ENCODE measurements at regions not wholly inside any gene's neighbourhood (a gene's known extent, or its start where the extent isn't known, plus 50 kb on each side); places are given as distances from the start of the nearest gene placed in this dataset.

DNA sequence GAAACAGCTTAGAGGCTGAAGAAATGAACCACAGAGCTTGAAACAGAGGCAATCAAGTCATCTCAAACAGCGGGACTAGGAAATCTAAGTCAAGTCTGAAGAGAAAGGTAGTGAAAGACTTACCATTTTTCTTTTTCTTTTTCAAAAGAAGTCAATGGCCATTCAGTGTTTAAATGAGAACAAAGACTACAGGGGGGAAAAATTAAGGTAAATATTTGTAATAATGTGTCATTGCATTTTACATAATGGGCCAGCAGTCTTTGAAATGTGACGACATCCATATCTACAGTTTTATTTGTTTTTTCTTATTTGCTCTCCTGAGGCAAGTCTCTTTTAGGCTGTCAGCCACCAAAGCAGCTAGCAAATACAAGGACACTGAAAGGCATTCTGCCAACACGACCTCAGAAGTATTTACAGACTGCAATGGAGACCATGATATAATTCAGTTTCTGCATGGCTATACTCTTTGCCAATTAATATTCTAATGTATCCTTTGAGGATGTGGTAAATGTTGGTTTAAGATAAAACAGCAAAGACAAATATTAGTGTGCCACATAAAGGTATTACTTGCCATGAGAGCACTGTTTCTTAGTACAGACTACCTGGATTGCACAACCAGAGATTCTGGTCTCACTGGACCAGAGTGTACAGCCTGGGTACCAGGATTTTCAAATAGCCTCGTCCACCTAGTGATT lies 307.0 kb upstream of the THBS1 start:
- 48 to 67% methylated on average over 4 of the region's 4 CpGs for WGBS, 2 donors
- peak; percentile 76 for ATAC-seq (ENCODE audit: insufficient read depth, low FRiP score)
- Histone ChIP-seq H3K9ac (ENCODE audit: insufficient read depth in 1 of 2, low read length in 2 of 2) (no peak overlapping the region), H3K4me1 (ENCODE audit: control insufficient read depth in 5 of 5, insufficient read depth in 5 of 5, low read length in 5 of 5) (peaks cover 0 to 18% (median 7%) of the 10 kb centered on the region in 5 donors), H3K9me3 (ENCODE audit: control insufficient read depth in 4 of 4, insufficient read depth in 3 of 4, low read length in 3 of 4) (no peaks in the 10 kb centered on the region), H3K27me3 (ENCODE audit: control insufficient read depth in 3 of 3, insufficient read depth in 3 of 3, low read length in 2 of 3) (no peaks in the 10 kb centered on the region), H3K36me3 (ENCODE audit: control insufficient read depth in 4 of 4, insufficient read depth in 4 of 4, low read length in 4 of 4) (no peaks in the 10 kb centered on the region), H3K27ac (ENCODE audit: low read depth in 1 of 2, low read length in 1 of 2) (no peak overlapping the region), H3K4me3 (no peak overlapping the region)
- TF ChIP-seq, protein P1, sequence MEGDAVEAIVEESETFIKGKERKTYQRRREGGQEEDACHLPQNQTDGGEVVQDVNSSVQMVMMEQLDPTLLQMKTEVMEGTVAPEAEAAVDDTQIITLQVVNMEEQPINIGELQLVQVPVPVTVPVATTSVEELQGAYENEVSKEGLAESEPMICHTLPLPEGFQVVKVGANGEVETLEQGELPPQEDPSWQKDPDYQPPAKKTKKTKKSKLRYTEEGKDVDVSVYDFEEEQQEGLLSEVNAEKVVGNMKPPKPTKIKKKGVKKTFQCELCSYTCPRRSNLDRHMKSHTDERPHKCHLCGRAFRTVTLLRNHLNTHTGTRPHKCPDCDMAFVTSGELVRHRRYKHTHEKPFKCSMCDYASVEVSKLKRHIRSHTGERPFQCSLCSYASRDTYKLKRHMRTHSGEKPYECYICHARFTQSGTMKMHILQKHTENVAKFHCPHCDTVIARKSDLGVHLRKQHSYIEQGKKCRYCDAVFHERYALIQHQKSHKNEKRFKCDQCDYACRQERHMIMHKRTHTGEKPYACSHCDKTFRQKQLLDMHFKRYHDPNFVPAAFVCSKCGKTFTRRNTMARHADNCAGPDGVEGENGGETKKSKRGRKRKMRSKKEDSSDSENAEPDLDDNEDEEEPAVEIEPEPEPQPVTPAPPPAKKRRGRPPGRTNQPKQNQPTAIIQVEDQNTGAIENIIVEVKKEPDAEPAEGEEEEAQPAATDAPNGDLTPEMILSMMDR (IDR thresholded peaks at IDR 0.05; ENCODE audit: control extremely low read depth, extremely low read depth) = no peak
- DNase-seq = peak; percentile 75 to 95 (median 90)

DNA sequence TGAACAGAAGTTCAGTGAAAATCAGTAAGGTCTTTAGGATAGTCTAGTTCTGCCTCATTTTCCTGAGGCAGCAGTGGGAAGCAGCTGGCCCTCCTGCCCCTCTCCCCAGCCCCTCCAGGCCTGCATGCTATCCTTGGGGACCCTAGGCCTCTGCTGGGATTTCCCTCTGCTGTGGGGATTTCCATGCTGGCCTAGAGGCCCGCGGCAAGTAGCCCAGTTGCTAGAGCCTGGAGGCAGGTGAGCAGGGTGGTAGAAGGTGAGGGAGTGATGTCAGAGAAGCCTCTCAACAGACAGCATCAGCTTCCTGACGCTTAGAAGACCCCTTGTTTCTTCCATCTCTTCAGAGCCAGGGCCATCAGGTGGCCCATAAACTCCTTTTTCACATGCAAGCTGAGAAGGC lies 305.8 kb upstream of the THBS1 start:
- H3K27ac ChIP-seq (ENCODE audit: low read depth in 1 of 2, low read length in 1 of 2) = no peak overlapping the region
- H3K4me1 ChIP-seq (ENCODE audit: control insufficient read depth in 5 of 5, insufficient read depth in 5 of 5, low read length in 5 of 5) = peaks cover 0 to 16% (median 7%) of the 10 kb centered on the region in 5 donors
- TF ChIP-seq, protein P1 (IDR thresholded peaks at IDR 0.05; ENCODE audit: control extremely low read depth, extremely low read depth) = no peak
- H3K4me3 ChIP-seq = no peak overlapping the region
- no peak for ATAC-seq (ENCODE audit: insufficient read depth, low FRiP score)
- no peaks in the 10 kb centered on the region for H3K27me3 ChIP-seq (ENCODE audit: control insufficient read depth in 3 of 3, insufficient read depth in 3 of 3, low read length in 2 of 3)
- no peaks in the 10 kb centered on the region for H3K9me3 ChIP-seq (ENCODE audit: control insufficient read depth in 4 of 4, insufficient read depth in 3 of 4, low read length in 3 of 4)
- no peak for DNase-seq
- 71 to 93% methylated on average over 3 of the region's 3 CpGs for WGBS, 2 donors
- H3K9ac ChIP-seq (ENCODE audit: insufficient read depth in 1 of 2, low read length in 2 of 2) = no peak overlapping the region
- no peaks in the 10 kb centered on the region for H3K36me3 ChIP-seq (ENCODE audit: control insufficient read depth in 4 of 4, insufficient read depth in 4 of 4, low read length in 4 of 4)

- no peaks in the 10 kb centered on the region for H3K27me3 ChIP-seq (ENCODE audit: control insufficient read depth in 3 of 3, insufficient read depth in 3 of 3, low read length in 2 of 3)
- H3K4me3 ChIP-seq = no peak overlapping the region
- H3K36me3 ChIP-seq (ENCODE audit: control insufficient read depth in 4 of 4, insufficient read depth in 4 of 4, low read length in 4 of 4) = no peaks in the 10 kb centered on the region
- no peaks in the 10 kb centered on the region for H3K9me3 ChIP-seq (ENCODE audit: control insufficient read depth in 4 of 4, insufficient read depth in 3 of 4, low read length in 3 of 4)
- TF ChIP-seq, protein P1 (IDR thresholded peaks at IDR 0.05; ENCODE audit: control extremely low read depth, extremely low read depth) = no peak
- no peak for DNase-seq
- 79 to 92% methylated on average over 3 of the region's 3 CpGs for WGBS, 2 donors
- no peaks in the 10 kb centered on the region for H3K4me1 ChIP-seq (ENCODE audit: control insufficient read depth in 5 of 5, insufficient read depth in 5 of 5, low read length in 5 of 5)
- H3K9ac ChIP-seq (ENCODE audit: insufficient read depth in 1 of 2, low read length in 2 of 2) = no peak overlapping the region
- no peak overlapping the region for H3K27ac ChIP-seq (ENCODE audit: low read depth in 1 of 2, low read length in 1 of 2)
- ATAC-seq (ENCODE audit: insufficient read depth, low FRiP score) = no peak
These were observed 301.6 kb upstream of the THBS1 start for GRCh38 chr15:39279311-39279710.

DNA sequence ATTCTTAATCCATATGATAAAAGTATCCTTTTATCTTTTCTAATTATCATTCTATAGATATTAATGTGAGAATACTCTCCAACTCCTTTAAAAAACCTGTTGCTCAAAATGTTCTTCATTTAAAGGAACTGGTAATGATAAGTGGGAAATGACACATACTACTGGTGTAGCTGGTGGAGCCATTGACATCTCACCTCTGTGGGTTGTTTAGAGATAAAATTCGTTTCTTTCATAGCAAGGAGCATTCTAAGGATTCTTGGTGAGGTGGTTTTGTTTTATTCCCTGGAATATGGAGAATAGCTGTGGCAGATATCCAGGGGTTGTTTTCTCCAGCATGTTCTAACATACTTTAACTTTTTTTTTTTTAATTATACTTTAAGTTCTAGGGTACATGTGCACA lies 299.8 kb upstream of the THBS1 start:
- TF ChIP-seq, protein P1 (IDR thresholded peaks at IDR 0.05; ENCODE audit: control extremely low read depth, extremely low read depth) = no peak
- Histone ChIP-seq H3K36me3 (ENCODE audit: control insufficient read depth in 4 of 4, insufficient read depth in 4 of 4, low read length in 4 of 4) (no peaks in the 10 kb centered on the region), H3K27me3 (ENCODE audit: control insufficient read depth in 3 of 3, insufficient read depth in 3 of 3, low read length in 2 of 3) (no peaks in the 10 kb centered on the region), H3K4me3 (no peak overlapping the region), H3K9me3 (ENCODE audit: control insufficient read depth in 4 of 4, insufficient read depth in 3 of 4, low read length in 3 of 4) (no peaks in the 10 kb centered on the region), H3K9ac (ENCODE audit: insufficient read depth in 1 of 2, low read length in 2 of 2) (no peak overlapping the region), H3K27ac (ENCODE audit: low read depth in 1 of 2, low read length in 1 of 2) (no peak overlapping the region), H3K4me1 (ENCODE audit: control insufficient read depth in 5 of 5, insufficient read depth in 5 of 5, low read length in 5 of 5) (peaks cover 0 to 17% (median 3%) of the 10 kb centered on the region in 5 donors)
- 41 to 76% methylated on average over 1 of the region's 1 CpG for WGBS, 2 donors
- ATAC-seq (ENCODE audit: insufficient read depth, low FRiP score) (no peak), DNase-seq (no peak)
